AG04449 (cell line): ENCODE measurements at regions not wholly inside any gene's neighbourhood (a gene's known extent, or its start where the extent isn't known, plus 50 kb on each side); places are given as distances from the start of the nearest gene placed in this dataset.
A peak's percentile ranks its signal among the peaks of the same experiment; 100 is the strongest.

Experiments used
- CTCF ChIA-PET: fragments of 350-600 bp; formaldehyde crosslinking; extraction: SDS; loops from one replicate; lab custom pipeline; 2021; ENCODE audit warnings: antibody characterized with exemption; lab: Yijun Ruan, JAX
- POLR2A ChIA-PET: fragments of 400-600, 350-600 bp; formaldehyde crosslinking; extraction: SDS; loops from one replicate; lab custom pipeline; 2020; ENCODE audit warnings: antibody characterized with exemption, inconsistent platforms; lab: Yijun Ruan, JAX
- DNase-seq: peaks from one replicate; pipeline ENCODE4 v3.0.0-alpha.2; 2010; ENCODE audit warnings: low read depth, low spot score
- H3K4me3 ChIP-seq: 2 replicates; pipeline ENCODE4 v1.5.1; 2011; ENCODE audit warnings: low read depth, mild to moderate bottlenecking, control low read depth, low read length
- CTCF ChIP-seq: IDR thresholded peaks from one replicate; pipeline ENCODE4 v1.5.1; 2011; ENCODE audit warnings: mild to moderate bottlenecking, moderate library complexity, low read length, control low read depth, inconsistent platforms; ENCODE audit not compliant: insufficient read depth; ENCODE audit errors: missing control alignments

GRCh38 chr1:117753232-117753631 is 147.4 kb downstream of the TENT5C start:
- H3K4me3 ChIP-seq = no peak overlapping the region
- ChIA-PET CTCF (interaction anchor here (0.9 to 11.8 kb wide), 25 partner anchors 10 to 689 kb away, joined by 3 to 311 read pairs (median 6); no protein-coding TSS in a partner anchor), POLR2A (no interaction called here)
- no peak for DNase-seq
- no peak for TF ChIP-seq CTCF

DNA sequence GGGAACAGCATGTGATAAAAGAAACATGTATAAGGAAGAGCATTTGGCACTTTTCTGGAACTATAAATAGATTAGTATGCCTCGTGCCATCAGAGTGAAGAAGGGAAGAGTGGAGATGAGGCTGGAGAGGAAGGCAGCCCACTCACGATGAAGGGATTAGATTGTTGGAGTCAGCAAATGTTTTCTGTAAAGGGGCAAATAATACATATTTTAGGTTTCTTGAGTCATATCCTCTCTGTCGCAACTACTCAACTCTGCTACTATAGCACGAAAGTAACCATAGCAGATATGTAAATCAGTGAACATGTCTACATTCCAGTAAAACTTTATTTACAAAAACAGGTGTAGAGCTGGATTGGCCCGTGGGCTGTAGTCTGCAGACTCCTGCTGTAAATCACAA is 147.8 kb downstream of the TENT5C start:
- POLR2A ChIA-PET = no interaction called here
- no peak overlapping the region for H3K4me3 ChIP-seq
- peak; percentile 24 for DNase-seq
- CTCF ChIA-PET = interaction anchor here (0.7 to 11.8 kb wide), 53 partner anchors 8 to 686 kb away, joined by 3 to 311 read pairs (median 6); partner anchors contain the start of gene TENT5C
- TF ChIP-seq CTCF = no peak

- CTCF ChIA-PET = interaction anchor here (0.7 to 11.8 kb wide), 64 partner anchors 8 to 687 kb away, joined by 3 to 311 read pairs (median 5); partner anchors contain the start of gene TENT5C
- peak overlapping the region; percentile 32; the same call in 1 of the 2 replicates for H3K4me3 ChIP-seq
- DNase-seq = no peak
- peak; percentile 52 for TF ChIP-seq CTCF
- POLR2A ChIA-PET = no interaction called here
Measured at GRCh38 chr1:117754061-117754969, 148.5 kb downstream of the TENT5C start.

DNA sequence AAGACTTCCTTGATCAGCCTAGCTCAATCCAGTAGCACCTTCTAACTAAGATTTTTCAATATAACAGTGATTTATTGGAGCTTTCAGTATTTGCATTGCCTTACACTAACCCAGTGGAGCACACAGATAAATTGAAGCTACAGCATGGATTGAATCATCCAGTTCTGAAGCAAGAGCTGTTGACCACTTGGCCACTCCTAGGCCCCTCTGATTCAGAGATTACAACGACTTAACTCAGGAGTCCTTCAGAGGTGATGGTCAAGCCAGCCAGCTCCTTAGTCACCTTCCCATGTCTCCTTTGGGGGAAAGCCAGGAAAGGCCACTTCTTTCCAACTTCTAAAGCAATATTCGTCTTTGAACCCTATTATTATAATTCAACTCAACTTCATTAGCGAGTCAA is 151.8 kb downstream of the TENT5C start:
- POLR2A ChIA-PET = interaction anchor here (0.7 kb wide), 1 partner anchor 64 kb away, joined by 3 read pairs; no protein-coding TSS in a partner anchor
- CTCF ChIA-PET = interaction anchor here (0.6 to 11.8 kb wide), 42 partner anchors 9 to 690 kb away, joined by 3 to 311 read pairs (median 5); partner anchors contain the start of gene TENT5C
- TF ChIP-seq CTCF = no peak
- DNase-seq = no peak
- H3K4me3 ChIP-seq = no peak overlapping the region

- no peak for DNase-seq
- H3K4me3 ChIP-seq = peak overlapping the region; percentile 60
- POLR2A ChIA-PET = interaction anchor here (0.5 kb wide), 1 partner anchor 152 kb away, joined by 3 read pairs; no protein-coding TSS in a partner anchor
- CTCF ChIA-PET = interaction anchor here (0.6 to 11.8 kb wide), 58 partner anchors 8 to 691 kb away, joined by 3 to 311 read pairs (median 4); partner anchors contain the start of gene TENT5C
- TF ChIP-seq CTCF = peak; percentile 69
Measured at GRCh38 chr1:117758444-117759316, 152.8 kb downstream of the TENT5C start.
